NCI-H187 (cell line): ENCODE measurements at regions not wholly inside any gene's neighbourhood (a gene's known extent, or its start where the extent isn't known, plus 50 kb on each side); places are given as distances from the start of the nearest gene placed in this dataset.

Source experiments
- DNase-seq, 2 experiments: peaks; one replicate each; lab custom pipeline; 2025; lab: John Stamatoyannopoulos, UW

DNA sequence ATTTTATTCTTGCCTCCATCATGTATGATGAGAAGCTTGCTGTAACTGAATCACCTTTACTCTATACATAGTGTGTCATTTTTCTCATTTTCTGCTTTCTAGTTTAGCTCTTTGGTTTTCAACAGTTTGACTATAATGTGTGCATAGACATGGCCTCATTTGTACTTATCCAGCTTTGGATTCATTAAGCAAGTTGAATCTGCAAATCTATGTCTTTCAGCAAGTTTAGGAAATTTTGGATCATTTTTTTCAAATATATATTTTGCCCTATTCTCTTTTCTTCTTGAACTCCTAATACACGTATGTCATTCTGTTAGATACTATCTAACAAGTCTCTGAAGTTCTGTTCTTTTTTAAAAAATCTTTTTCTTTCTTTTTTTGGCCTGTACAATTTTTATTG lies 57.8 kb downstream of the PRLHR start:
- DNase-seq = no peak

DNA sequence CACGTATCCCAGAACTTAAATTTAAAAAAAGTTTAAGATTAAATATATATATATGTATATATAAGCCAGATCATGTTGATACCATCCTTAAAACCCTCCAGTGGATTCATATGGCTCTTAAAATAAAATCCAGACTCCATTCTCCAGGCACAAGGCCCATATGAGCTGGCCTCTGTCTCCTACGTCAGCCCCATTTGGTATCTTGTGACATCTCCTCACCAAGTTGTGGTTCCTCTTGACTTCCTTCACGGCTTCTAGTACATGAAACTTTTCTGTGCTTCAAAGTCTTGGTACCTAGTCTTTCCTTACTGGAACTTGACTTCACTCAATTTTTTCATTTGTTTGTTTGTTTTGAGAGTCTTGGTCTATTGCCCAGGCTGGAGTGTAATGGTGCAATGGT lies 61.3 kb downstream of the PRLHR start:
- no peak for DNase-seq

DNA sequence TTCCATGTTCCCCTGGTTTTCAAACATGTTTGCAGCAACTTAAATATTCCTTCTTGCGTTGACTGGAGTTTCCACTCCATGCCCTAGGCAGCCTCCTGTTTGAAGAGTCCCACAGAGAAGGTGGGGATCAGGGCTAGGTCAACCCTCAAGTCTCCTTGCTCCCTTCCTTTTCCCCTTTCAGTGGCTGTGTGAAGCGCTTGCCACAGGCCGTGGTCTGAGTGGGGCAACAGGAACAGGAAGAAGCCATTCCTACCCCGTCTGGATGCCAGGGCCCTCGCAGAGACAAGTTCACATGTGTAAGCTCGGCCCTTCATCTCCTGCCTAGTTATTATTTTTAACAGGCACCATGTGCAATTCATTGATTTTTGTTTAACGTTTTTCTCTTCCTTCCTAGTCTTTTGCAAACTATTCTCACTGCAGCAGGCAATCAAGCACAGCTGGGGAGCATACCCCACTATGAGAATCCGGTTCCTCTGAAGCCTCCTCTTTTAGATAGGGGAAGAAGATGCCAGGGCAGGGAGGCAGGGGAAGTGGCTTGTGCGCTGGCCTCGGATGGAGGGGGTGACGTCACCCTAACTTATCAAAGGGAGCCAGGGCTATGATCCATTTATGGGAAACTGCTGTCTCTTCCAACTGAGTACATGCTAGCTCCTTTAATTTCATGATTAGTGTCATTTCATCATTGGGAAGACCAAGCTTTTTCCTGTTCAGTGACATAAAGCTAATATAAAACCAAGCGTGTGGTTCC lies 64.2 kb downstream of the PRLHR start:
- DNase-seq = no peak

DNA sequence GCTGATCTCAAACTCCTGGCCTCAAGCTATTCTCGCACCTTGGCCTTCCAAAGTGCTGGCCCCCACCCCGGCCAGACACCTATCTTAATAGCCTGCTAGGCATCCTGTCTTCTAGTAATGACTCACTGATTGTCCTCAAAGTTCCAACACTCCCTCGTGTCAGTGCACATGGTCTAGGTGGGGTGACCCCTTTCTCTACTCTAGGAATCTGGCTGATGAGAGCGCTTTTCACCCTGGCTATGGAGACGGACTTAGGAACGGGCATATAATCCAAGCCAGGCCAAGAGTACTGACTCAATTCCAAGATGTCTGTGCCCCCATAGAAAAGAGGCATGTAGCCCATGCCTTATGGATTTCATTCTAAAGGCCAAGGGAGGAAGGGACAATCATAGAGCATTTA lies 67.0 kb downstream of the PRLHR start:
- DNase-seq = no peak

DNA sequence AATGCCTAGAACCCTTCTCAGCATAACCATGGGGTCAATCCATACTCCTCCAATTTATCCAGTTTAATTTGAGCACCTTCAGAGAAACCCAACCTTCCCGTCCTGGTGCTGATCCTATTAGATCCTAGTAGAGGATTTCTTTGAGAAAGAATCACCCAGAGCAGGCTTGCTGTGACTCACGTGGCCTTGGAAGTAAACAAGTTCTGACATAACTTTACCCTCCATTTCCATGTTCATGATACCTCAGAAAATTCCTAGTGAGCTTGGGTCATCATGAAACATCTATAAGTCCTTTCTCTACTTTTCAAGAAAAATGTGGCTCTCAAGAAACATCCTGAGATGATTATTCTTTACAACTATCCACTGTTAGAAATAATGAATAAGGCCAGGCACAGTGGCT lies 71.7 kb downstream of the PRLHR start:
- no peak for DNase-seq

DNA sequence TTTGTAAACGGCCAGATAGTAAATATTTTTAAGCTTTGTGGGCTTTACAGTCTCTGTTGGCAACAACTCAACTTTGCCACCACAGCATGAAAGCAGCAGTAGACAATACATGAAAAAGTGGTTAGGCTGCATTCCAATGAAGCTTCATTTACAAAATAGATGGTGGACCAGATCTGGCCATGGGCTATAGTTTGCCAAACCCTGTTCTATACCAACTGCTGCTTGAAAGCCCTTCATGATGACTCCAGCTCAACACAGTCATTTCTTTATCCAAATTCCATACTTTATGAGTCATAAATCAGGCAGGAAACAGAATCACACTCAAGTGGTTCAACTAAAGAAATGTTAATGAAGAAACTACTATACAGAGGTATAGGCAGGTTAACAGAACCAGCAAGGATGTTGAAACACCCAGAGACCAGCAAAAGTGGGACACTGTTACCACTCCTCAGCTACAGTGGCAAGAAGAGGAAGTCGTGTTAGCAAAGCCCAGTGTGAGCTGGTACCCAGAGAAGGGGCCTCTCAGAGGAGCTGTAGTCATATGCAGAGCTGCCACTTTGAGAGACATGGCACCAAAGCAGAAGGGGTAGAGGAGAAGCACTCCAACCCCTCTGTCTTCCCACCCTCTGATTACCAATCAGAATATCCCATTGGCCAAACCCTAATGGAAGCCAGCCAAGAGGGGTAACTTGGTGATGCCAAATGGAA lies 72.5 kb downstream of the PRLHR start:
- DNase-seq = no peak

DNA sequence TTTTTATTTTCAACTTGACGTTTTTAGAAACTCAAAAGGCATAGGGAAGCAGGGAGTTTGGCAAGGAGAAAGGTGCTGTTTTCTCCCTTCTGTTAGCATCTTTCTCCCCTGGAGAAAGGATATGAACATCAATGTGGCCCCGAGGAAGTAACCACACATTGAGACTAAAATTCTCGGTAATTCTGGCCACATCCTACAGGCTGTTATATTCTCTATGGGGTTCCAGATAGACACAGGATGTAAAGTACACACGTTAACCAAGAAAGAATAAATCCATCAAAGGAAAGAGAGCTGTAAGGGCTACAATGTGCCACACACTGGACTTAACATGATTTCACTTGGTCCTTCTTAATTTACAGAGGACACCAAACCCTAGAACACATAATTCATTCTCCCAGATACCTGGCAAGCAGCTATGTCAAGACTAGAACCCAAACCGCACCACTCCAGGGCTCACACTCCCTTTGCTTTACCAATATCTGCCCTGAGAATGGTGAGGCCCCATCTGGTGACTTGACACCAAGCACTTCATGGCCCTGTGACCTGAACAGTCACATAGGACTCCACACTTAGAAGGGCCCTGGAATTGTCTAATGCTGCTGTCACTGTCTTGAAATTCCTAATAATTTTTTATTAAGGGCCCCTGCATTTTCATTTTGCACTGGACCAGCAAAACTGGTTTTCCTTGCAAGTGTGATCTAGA lies 73.9 kb downstream of the PRLHR start:
- DNase-seq = no peak

DNA sequence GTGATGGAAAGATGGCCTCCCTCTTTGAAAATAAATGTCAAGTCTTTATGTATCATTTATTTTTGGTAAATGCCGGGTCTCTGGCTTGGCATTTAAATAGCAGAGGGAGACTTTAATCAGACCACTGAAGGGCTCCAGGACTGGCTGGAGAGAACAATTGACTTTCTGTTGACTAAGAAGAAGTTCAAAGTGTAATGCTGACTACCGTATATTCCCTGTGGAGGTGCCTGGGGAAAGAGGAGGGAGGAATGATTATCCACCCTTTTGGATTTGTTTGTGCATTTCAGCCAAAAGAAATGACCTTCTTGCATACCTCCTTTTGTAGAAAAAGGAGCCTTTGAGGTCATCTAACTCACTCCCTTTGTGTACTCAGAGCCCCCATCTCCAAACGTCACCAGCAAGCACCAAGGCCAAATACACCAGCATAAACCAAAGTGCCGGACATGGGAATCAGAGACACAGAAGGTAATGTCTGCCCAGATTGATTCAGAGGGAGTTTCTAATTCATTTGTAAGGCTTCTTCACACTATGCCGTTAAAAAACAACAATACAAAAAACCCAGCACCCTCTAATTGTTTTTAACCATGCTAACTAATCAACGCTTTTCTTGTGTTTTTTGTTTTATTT lies 75.2 kb downstream of the PRLHR start:
- no peak for DNase-seq

DNA sequence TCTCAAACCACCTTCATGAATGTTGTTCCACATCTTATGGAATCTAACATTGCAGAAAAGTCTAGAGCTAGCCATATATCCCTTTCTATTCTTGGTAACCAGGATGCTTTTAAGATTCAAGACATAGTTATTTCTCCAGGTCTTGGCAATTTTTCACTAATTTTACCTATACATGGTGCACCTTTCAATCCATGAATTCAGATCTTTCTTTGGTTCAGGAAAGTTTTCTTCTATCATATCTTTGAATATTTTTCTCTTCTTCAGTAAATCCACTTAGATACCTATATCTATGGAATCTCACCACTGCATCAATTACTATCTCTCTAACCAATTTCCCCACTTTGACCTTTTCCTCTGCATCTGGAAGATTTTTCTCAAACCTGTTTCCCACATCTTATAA lies 77.4 kb downstream of the PRLHR start:
- no peak for DNase-seq

DNA sequence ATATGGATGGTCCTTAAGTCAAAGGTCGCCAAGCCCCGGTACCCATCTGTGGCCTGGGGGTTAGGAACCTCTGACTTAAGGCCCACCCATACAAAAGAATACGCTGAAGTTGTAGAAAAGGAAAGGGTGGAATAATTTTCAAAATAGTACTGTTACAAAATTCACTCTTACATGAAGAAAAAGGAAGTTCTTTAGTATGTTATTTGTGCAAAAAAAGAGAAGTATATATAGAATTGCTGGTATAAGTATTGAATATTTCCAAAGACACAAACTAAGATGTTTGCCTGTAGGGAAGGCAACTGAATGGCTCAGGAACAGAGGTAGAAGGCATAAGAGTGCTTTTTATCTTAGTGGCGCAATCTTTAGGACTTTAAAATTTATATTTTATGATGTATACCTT lies 78.7 kb downstream of the PRLHR start:
- DNase-seq = no peak

DNA sequence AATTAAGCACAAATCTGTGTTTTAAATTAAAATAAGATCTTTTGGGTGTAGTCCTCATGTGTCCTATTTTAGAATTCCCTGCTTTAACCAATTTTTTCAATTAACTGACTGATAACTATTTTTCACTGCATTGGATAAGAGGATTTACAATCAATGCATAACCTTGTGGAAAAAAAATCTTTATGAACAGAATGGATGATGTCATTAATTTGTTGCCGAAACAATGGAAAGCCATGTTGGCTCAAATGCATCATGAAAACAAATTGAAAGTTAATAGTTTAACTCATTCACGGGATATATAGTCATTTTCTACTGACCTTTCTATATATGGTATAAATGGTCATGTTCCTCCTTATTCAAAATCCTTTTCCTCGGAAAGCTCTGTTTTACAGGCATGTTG lies 82.3 kb downstream of the PRLHR start:
- no peak for DNase-seq

DNA sequence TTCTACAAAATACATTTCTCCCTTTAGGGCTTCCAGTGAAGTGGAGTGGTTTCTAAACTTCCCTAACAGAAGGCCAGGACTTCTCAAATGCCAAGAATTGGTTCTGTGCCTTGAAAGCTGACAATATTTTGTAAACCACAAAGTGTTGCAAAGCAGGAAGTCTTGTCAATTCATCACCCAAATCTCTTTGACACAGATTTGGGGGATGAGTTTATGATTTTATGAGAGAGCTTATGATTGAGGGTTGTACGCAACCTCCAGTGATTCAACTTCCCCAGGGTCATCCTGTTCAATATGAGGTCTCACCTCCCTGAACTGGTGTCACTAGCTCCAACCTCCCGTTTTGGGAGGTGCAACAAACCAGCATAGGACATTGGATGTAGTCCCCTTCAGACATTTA lies 83.7 kb downstream of the PRLHR start:
- DNase-seq = no peak

DNA sequence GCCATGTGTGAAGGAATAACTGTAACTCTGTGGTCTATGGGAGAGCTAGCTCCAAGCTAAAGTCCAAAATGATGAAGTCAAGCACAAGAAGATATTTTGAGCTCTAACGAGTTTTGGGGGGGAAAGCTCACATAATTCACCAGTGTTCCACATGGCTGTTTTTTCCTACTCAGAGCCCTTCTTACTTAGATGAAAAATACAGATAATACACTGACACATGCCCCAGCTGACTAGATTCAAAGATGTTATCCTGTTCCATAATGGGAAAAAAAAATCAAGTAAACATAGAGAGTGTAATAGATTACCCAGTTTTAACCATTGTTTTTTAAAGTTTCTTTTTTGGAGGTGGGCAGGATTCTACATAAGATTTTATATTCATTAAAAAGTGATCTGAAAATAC lies 86.6 kb downstream of the PRLHR start:
- DNase-seq = no peak

DNA sequence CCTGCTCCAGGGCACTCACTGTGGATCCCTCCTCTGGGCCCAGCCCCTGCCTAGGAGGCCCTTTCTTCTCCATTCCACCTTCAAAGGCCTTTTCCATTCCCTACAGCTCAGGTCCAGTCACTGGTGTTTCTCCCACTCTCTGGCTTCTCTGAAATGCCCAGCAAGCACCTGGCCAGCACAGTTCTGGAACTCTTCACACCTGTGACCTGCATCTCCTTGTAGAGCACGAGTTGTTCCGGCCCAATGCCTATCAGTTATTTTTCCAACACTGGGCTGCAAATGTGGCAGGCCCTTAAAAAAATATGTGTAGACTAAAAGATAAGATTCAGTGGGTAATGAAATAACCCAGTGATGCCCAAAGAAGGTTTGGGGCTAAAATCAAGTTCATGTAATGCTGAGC lies 87.1 kb downstream of the PRLHR start:
- no peak for DNase-seq

DNA sequence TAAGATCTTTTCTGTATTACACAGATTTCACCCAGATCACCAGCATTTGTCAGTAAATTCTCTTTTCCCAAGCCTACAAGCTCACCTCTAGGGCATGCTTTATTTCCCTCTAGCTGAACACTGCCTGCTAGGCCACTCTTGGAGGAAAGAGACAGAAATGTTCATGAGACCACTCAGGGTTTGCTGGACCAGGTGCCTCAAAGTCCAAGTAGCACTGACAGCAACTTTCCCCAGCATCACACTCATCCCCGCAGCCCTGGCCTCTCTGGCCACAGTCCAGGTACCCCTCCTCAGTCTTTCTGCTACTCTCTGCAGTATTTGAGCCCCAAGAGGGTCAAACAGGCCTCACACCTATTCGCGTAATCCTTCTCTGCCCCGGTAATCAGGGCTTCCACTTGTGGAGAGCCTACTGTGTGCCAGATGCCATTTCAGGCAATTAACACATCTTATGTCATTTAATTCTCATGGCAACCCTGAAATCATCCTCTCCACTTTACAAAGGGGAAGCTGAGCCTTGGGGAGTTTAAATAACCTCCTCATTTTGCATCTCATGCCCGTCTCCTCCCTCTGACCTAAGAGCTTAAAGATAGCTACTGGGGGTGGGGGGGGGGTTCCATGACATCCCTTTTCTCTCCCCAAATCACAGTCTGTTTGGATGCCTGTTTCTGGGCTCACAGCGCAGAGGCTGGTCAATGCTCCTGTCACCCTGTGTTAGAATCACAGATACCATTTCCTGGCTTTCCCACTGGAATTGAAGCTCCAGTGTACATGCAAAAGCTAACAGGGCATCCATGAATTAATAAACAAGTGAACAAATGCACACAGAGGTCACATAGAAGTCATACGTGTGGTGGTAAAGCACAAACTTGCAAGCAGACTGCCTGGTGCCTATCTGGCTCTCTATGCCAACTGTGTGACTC lies 88.5 kb downstream of the PRLHR start:
- DNase-seq = no peak

DNA sequence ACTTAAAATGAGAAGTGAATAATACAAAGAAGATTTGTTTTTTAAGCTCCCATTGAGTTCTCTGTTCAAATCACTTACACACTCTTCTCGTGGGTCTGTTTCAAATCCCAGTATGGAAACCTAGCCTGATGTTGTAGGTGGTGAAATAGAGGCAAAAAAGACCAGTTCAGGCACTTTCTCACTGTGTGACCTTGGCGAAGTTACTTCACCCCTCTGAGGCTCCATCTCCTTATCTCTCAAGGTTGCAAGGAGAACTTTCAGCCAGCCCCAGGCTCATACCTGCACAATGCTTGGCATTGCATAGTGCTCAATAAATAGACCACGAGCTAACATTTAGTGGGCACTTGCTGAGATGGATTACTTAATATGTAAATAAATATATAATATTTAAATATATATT lies 90.1 kb downstream of the PRLHR start:
- DNase-seq = no peak

DNA sequence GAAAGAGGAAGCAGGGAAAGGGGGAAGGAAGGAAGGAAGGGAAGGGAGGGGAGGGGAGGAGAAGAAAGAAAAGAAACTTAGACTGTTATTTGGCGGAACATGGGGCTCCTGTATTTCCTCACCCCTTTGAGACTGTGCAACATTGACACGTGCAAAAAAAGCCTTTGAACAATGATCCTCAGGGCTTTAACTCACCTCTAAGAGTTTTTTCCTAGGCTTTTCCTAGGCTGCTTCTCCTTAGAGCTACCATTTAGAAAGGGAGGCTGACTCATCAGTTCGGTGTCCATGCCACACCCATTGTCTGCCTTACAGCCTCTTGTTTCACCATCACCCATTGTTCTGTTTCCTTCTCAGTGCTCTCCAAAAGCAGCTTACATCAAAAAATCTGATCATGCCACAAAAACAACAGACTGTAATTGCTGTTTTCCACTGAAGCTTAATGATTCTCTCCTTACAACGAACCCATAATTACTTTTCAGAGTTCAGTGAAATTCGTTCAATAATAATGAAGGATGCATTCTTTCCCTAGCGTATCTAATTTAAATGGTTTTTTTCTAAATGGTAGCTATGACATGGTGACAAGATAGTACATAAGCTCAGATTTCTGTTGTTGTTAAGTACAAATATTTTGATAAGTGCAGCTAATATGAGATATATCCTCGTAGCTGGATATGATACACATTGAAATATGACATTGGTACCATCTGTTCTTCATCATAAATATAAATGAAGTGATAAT lies 90.8 kb downstream of the PRLHR start:
- DNase-seq = no peak

DNA sequence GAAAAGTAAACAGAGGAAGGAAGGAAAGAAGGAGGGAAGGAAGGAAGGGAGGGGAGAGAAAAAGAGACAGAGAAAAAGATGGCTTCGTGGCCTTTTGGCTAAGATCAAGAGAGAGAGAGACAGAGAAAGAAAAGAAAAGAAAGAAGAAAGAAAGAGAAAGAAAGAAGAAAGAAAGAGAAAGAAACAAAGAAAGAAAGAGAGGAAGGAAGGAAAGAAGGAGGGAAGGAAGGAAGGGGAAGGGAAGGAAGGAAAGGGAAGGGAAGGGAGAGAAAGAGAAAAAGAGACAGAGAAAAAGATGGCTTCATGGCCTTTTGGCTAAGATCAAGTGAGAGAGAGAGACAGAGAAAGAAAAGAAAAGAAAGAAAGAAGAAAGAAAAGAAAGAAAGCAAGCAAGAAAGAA lies 91.4 kb downstream of the PRLHR start:
- no peak for DNase-seq

DNA sequence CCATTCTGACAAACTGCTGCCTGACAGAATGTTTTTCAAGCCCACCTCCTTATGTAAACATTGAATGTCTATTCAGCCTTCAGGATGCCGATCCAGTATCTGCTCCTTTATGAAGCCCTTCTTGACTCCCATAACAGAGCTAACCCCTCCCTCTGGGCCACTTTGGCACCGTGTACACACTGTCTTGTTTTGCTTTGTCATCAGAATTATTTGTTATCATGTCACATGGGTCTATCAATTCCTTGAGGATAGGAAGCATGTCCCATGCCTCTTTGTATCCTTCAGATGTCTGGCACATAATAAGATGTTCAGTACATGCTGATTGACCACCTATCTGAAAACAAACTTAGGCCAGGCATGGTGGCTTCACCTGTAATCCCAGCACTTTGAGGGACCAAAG lies 92.3 kb downstream of the PRLHR start:
- no peak for DNase-seq

DNA sequence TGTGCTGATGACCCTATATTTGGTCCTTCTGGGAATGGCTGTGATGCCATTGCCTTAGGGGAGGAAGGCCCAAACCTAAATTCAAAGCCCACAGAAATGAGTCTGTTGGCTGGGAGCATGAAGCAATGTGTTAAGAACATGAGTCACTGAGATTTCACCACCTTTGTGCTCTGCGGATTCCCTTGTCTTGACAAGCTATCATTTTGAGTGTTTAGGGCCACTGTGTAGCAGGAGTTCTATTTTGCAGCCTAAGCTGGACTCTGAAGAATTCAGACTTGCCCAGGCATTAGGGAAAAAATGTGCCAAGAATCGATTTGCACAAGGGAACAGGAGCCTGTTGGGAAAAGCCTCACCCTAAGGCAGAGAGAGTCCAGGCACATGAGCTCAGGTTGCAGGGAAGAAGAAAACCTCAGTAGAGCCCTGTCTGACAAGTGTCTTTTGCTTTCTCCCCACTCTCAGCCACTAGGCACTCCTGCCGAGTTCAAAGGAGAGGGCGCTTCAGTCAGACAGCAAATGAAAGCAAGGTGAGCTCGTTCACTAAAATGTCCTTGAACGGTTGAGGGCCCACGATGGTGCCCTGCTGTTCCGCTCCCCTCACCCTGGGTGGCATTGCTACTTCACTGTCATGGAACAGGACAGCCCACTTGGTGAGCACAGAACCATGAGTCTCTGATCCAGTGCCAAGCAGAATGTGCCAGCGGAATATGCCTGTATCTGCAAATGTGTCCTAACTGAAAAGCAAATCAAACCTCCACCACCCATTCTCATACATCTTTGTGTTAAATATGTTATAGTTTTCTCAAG lies 93.6 kb downstream of the PRLHR start:
- DNase-seq = no peak
